Astrocyte of the spinal cord (primary cell): ENCODE measurements at regions not wholly inside any gene's neighbourhood (a gene's known extent, or its start where the extent isn't known, plus 50 kb on each side); places are given as distances from the start of the nearest gene placed in this dataset.

Source experiments
- DNase-seq: peaks from one replicate; pipeline ENCODE4 v3.0.0; 2011; ENCODE audit warnings: low read depth, low spot score
- H3K4me3 ChIP-seq: 2 replicates; pipeline ENCODE4 v1.5.1; 2011; ENCODE audit warnings: low read depth, mild to moderate bottlenecking, low read length, moderate library complexity
- CTCF ChIP-seq: IDR thresholded peaks from 2 replicates; pipeline ENCODE4 v1.5.1; 2012; ENCODE audit warnings: low read depth, mild to moderate bottlenecking, low read length, inconsistent platforms
- in situ Hi-C: cut with HindIII; loops from 2 replicates; pipeline ENCODE4 v1.10.0; 2017; ENCODE audit warnings: low sequenced_read_pairs

DNA sequence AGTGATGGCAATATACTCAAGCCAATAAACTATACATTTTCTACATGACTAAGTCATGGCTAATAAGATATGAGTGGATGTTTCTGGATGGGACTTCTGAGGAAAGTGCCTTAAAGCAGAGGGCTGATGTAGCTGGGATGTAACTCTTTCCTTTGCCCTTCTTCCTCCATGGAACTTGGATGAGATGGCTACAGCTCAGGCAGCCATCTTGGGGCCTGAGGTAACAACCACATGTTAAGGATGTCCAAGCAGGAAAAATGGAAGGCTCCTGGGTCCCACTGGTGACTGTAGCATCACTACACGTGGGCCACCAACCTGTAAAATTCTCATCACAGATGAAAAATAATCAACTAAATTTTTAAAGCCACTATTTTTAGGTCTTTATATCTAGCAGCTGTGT is 54.4 kb upstream of the GRIP1 start:
- no peak for DNase-seq
- in situ Hi-C loops, result no loop called here
- TF ChIP-seq CTCF, result no peak
- H3K4me3 ChIP-seq, result no peak overlapping the region

- in situ Hi-C loops, result no loop called here
- TF ChIP-seq CTCF, result no peak
- DNase-seq, result no peak
- H3K4me3 ChIP-seq, result no peak overlapping the region
Observed at GRCh38 chr12:66733839-66734238, 55.0 kb upstream of the GRIP1 start.

DNA sequence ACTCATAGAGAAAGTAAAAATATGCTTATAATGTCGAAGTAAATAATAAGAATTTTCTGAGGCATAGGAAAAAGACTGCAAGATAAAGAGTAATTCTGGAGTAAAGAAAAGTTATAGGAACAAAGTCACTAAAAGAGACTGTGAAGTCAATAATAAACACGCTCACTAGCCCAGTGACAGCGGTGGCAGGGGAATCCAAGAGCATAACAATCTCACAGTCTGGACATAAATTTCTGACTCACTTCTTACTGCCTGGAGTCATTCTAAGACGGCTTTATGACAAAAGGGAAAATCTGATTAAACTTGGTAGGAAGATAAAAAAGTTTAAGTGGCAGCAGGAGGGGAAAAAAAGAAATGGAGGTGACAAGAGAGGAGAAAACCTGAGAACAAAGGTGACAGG is 56.4 kb upstream of the GRIP1 start:
- in situ Hi-C loops, result no loop called here
- DNase-seq, result no peak

GRCh38 chr12:66736931-66737330 is 58.1 kb upstream of the GRIP1 start:
- DNase-seq, result no peak
- in situ Hi-C loops, result no loop called here
- TF ChIP-seq CTCF, result no peak
- no peak overlapping the region for H3K4me3 ChIP-seq

More for the DNA sequence above, 56.4 kb upstream of the GRIP1 start:
- TF ChIP-seq CTCF, result no peak
- H3K4me3 ChIP-seq, result no peak overlapping the region

GRCh38 chr12:66739266-66739665 is 60.4 kb upstream of the GRIP1 start:
- in situ Hi-C loops, result no loop called here
- no peak for TF ChIP-seq CTCF

GRCh38 chr12:66739940-66740651 is 61.2 kb upstream of the GRIP1 start:
- peak; percentile 1 for DNase-seq
- in situ Hi-C loops, result no loop called here
- TF ChIP-seq CTCF, result no peak
- no peak overlapping the region for H3K4me3 ChIP-seq

More at GRCh38 chr12:66739266-66739665, 60.4 kb upstream of the GRIP1 start:
- no peak overlapping the region for H3K4me3 ChIP-seq
- DNase-seq, result no peak

DNA sequence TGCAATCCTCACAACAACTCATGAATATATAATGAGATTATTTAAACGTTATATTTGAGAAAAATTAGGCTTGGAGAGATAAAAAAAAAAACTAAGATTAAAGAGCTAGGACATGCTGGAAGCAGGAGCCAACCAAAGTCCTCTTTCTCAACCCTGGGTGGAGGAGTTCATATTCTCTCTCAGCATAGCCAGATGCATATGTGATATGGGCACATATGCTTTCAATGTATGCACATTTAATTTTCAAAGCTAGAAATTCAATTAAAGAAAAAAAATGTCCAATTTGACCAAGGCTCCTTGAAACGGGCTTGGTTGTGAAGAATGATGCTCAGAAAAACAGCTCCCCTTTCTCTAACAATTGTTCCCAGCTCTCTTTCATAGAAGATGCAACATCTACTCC is 61.9 kb upstream of the GRIP1 start:
- DNase-seq, result no peak
- no peak overlapping the region for H3K4me3 ChIP-seq
- no peak for TF ChIP-seq CTCF
- in situ Hi-C loops, result no loop called here
